Sigmoid colon (tissue), 6 donors: ENCODE measurements at regions not wholly inside any gene's neighbourhood (a gene's known extent, or its start where the extent isn't known, plus 50 kb on each side); places are given as distances from the start of the nearest gene placed in this dataset.

Experiments
- DNase-seq: peaks from one replicate; pipeline ENCODE4 v3.0.0-alpha.2; 2019
- H3K27ac ChIP-seq, 4 donors: fragments of 200-600 bp; sonication (generic); one replicate each; pipeline ENCODE4 v1.5.1; 2016 to 2019; ENCODE audit warnings: mild to moderate bottlenecking in 1 of 4
- H3K27me3 ChIP-seq, 3 donors: fragments of 200-600 bp; sonication (generic); one replicate each; pipeline ENCODE4 v1.5.1; 2019; ENCODE audit warnings: mild to moderate bottlenecking in 1 of 3
- H3K36me3 ChIP-seq, 4 donors: fragments of 200-600 bp; sonication (generic); one replicate each; pipeline ENCODE4 v1.5.1; 2016 to 2019
- H3K4me1 ChIP-seq, 4 donors: fragments of 200-600 bp; sonication (generic); one replicate each; pipeline ENCODE4 v1.5.1; 2017 to 2019
- H3K4me3 ChIP-seq, 4 donors: fragments of 200-600 bp; sonication (generic); one replicate each; pipeline ENCODE4 v1.5.1; 2017 to 2019; ENCODE audit warnings: mild to moderate bottlenecking in 2 of 4, moderate library complexity in 1 of 4
- H3K9me3 ChIP-seq, 4 donors: fragments of 200-600 bp in 3 of 4; sonication (generic) in 3 of 4; one replicate each; pipeline versions ENCODE4 v1.5.1 to v1.6.1; 2013 to 2019
- CTCF ChIP-seq, 4 experiments: fragments of 450-650 bp in 3 of 4; fragments of 200-600 bp in 1 of 4; IDR thresholded peaks; one replicate each; pipeline ENCODE4 v1.5.1; 2016 to 2019; ENCODE audit warnings: antibody characterized with exemption in 4 of 4, mild to moderate bottlenecking in 3 of 4, moderate library complexity in 2 of 4
- EP300 ChIP-seq, 4 donors: sonication (generic); formaldehyde crosslinking; IDR thresholded peaks; one replicate each; pipeline ENCODE4 v1.6.1; 2017; ENCODE audit warnings: antibody characterized with exemption in 4 of 4
- POLR2A ChIP-seq, 2 donors: fragments of 450-650 bp; IDR thresholded peaks; one replicate each; pipeline ENCODE4 v1.6.1; 2016; ENCODE audit warnings: antibody characterized with exemption in 2 of 2, mild to moderate bottlenecking in 2 of 2, moderate library complexity in 2 of 2
- POLR2AphosphoS5 ChIP-seq, 4 donors: sonication (generic); formaldehyde crosslinking; IDR thresholded peaks; one replicate each; pipeline ENCODE4 v1.6.1; 2017; ENCODE audit warnings: antibody characterized with exemption in 4 of 4
- WGBS, 2 donors: extraction: QIAGEN DNeasy Blood & Tissue Kit; methylation state at CpG; one replicate each; pipeline ENCODE4 v1.1.7; 2013; 5-methylcytosine and 5-hydroxymethylcytosine counted together
- intact Hi-C: fragments of 100-400 bp; cut with DNase I; formaldehyde crosslinking; loops from one replicate; pipeline ENCODE4 v1.15.1; 2023
- donor health status: healthy with polysubstance abuse.
- donor health status: healthy.

- 91 to 95% methylated on average over 5 of the region's 5 CpGs for WGBS, 2 donors
- Histone ChIP-seq H3K27me3 (no peaks in the 10 kb centered on the region), H3K4me3 (no peak overlapping the region), H3K27ac (no peak overlapping the region), H3K9me3 (no peaks in the 10 kb centered on the region), H3K36me3 (no peaks in the 10 kb centered on the region), H3K4me1 (no peaks in the 10 kb centered on the region)
- DNase-seq, result no peak
- TF ChIP-seq CTCF (IDR thresholded peaks at IDR 0.05) (no peak), EP300 (IDR thresholded peaks at IDR 0.05) (no peak), POLR2AphosphoS5 (IDR thresholded peaks at IDR 0.05) (no peak), POLR2A (IDR thresholded peaks at IDR 0.05) (no peak)
- intact Hi-C loops, result no loop called here
Measured at GRCh38 chr2:177114712-177115111, 97.9 kb upstream of the HNRNPA3 start.

GRCh38 chr2:177117755-177118154 lies 94.8 kb upstream of the HNRNPA3 start:
- no peak for TF ChIP-seq CTCF (IDR thresholded peaks at IDR 0.05)
- TF ChIP-seq EP300 (IDR thresholded peaks at IDR 0.05), result no peak
- no peak for TF ChIP-seq POLR2A (IDR thresholded peaks at IDR 0.05)
- TF ChIP-seq POLR2AphosphoS5 (IDR thresholded peaks at IDR 0.05), result no peak
- DNase-seq, result no peak
- no peak overlapping the region for H3K4me3 ChIP-seq
- no peak overlapping the region for H3K27ac ChIP-seq
- intact Hi-C loops, result no loop called here
- peaks cover 0 to 14% (median 5%) of the 10 kb centered on the region in 4 donors for H3K4me1 ChIP-seq
- 84 to 92% methylated on average over 3 of the region's 3 CpGs for WGBS, 2 donors
- no peaks in the 10 kb centered on the region for H3K36me3 ChIP-seq
- no peaks in the 10 kb centered on the region for H3K9me3 ChIP-seq
- H3K27me3 ChIP-seq, result no peaks in the 10 kb centered on the region

GRCh38 chr2:177118636-177119035 lies 94.0 kb upstream of the HNRNPA3 start:
- TF ChIP-seq POLR2A (IDR thresholded peaks at IDR 0.05), result no peak
- no peak for TF ChIP-seq EP300 (IDR thresholded peaks at IDR 0.05)
- TF ChIP-seq CTCF (IDR thresholded peaks at IDR 0.05), result no peak
- TF ChIP-seq POLR2AphosphoS5 (IDR thresholded peaks at IDR 0.05), result no peak
- intact Hi-C loops, result no loop called here
- Histone ChIP-seq H3K4me1 (peaks cover 0 to 14% (median 5%) of the 10 kb centered on the region in 4 donors), H3K9me3 (no peaks in the 10 kb centered on the region), H3K27ac (no peak overlapping the region), H3K4me3 (no peak overlapping the region), H3K27me3 (no peaks in the 10 kb centered on the region), H3K36me3 (no peaks in the 10 kb centered on the region)
- no peak for DNase-seq
- 82 to 85% methylated on average over 2 of the region's 2 CpGs for WGBS, 2 donors

- WGBS, 2 donors, result 94 to 96% methylated on average over 5 of the region's 5 CpGs
- TF ChIP-seq POLR2A (IDR thresholded peaks at IDR 0.05) (no peak), POLR2AphosphoS5 (IDR thresholded peaks at IDR 0.05) (no peak), CTCF (IDR thresholded peaks at IDR 0.05) (no peak), EP300 (IDR thresholded peaks at IDR 0.05) (no peak)
- Histone ChIP-seq H3K36me3 (no peaks in the 10 kb centered on the region), H3K9me3 (no peaks in the 10 kb centered on the region), H3K27me3 (no peaks in the 10 kb centered on the region), H3K27ac (no peak overlapping the region), H3K4me1 (peaks cover 0 to 14% (median 5%) of the 10 kb centered on the region in 4 donors), H3K4me3 (no peak overlapping the region)
- DNase-seq, result no peak
- intact Hi-C loops, result no loop called here
Measured at GRCh38 chr2:177119099-177119498, 93.5 kb upstream of the HNRNPA3 start.

GRCh38 chr2:177123048-177123447 lies 89.5 kb upstream of the HNRNPA3 start:
- intact Hi-C loops, result no loop called here
- Histone ChIP-seq H3K27ac (no peak overlapping the region), H3K9me3 (no peaks in the 10 kb centered on the region), H3K27me3 (no peaks in the 10 kb centered on the region), H3K36me3 (no peaks in the 10 kb centered on the region), H3K4me1 (peaks cover 0 to 14% (median 5%) of the 10 kb centered on the region in 4 donors), H3K4me3 (no peak overlapping the region)
- TF ChIP-seq POLR2AphosphoS5 (IDR thresholded peaks at IDR 0.05) (no peak), CTCF (IDR thresholded peaks at IDR 0.05) (no peak)
- WGBS, 2 donors, result 77 to 91% methylated on average over 1 of the region's 1 CpG
- DNase-seq, result no peak
